Neural cell (in vitro differentiated cells): ENCODE measurements at regions not wholly inside any gene's neighbourhood (a gene's known extent, or its start where the extent isn't known, plus 50 kb on each side); places are given as distances from the start of the nearest gene placed in this dataset.

Experiments
- H2AFZ ChIP-seq: fragments of 200-600, 300-800 bp; sonication (generic), shearing (Covaris generic); 2 replicates; pipeline ENCODE4 v1.6.0; 2014; ENCODE audit warnings: low read depth, mild to moderate bottlenecking, antibody characterized with exemption, low read length, moderate library complexity
- H3F3A ChIP-seq: fragments of 200-600 bp; shearing (Covaris generic); 2 replicates; pipeline ENCODE4 v1.6.1; 2016; ENCODE audit warnings: mild to moderate bottlenecking, moderate library complexity, mixed read lengths, antibody characterized with exemption, low read length; ENCODE audit not compliant: insufficient read depth, poor library complexity, severe bottlenecking
- H3K27ac ChIP-seq: fragments of 200-600, 300-800 bp; sonication (generic), shearing (Covaris generic); 2 replicates; pipeline ENCODE4 v1.5.1; 2014; ENCODE audit warnings: mild to moderate bottlenecking, low read length, moderate library complexity
- H3K27me3 ChIP-seq: fragments of 300-800, 200-600 bp; sonication (generic), shearing (Covaris generic); 2 replicates; pipeline ENCODE4 v1.6.0; 2014; ENCODE audit warnings: mild to moderate bottlenecking, low read depth, low read length, moderate library complexity; ENCODE audit not compliant: insufficient read depth
- H3K36me3 ChIP-seq: fragments of 300-800, 200-600 bp; sonication (generic), shearing (Covaris generic); 2 replicates; pipeline ENCODE4 v1.5.1; 2014; ENCODE audit warnings: mild to moderate bottlenecking, antibody characterized with exemption, low read length, moderate library complexity; ENCODE audit not compliant: insufficient read depth
- H3K4me2 ChIP-seq: fragments of 300-800, 200-600 bp; sonication (generic), shearing (Covaris generic); 2 replicates; pipeline ENCODE4 v1.6.0; 2014; ENCODE audit warnings: mild to moderate bottlenecking, low read length
- H3K4me3 ChIP-seq: fragments of 300-800, 200-600 bp; sonication (generic), shearing (Covaris generic); 2 replicates; pipeline ENCODE4 v1.5.1; 2014; ENCODE audit warnings: mild to moderate bottlenecking, low read length, moderate library complexity
- H3K79me2 ChIP-seq: fragments of 200-600 bp; shearing (Covaris generic); replicated peaks from 2 replicates; pipeline ENCODE4 v1.6.0; 2014; ENCODE audit warnings: mild to moderate bottlenecking, low read length, moderate library complexity; ENCODE audit not compliant: insufficient read depth
- H3K9ac ChIP-seq: fragments of 300-800, 200-600 bp; sonication (generic), shearing (Covaris generic); 2 replicates; pipeline ENCODE4 v1.6.1; 2016; ENCODE audit warnings: mild to moderate bottlenecking, low read length, mixed read lengths
- H3K9me2 ChIP-seq: fragments of 200-600 bp; shearing (Covaris generic); 2 replicates; pipeline ENCODE4 v1.6.1; 2016; ENCODE audit warnings: mild to moderate bottlenecking, low read length, mixed read lengths; ENCODE audit not compliant: insufficient read depth
- H3K9me3 ChIP-seq: fragments of 200-600, 300-800 bp; sonication (generic), shearing (Covaris generic); 2 replicates; pipeline ENCODE4 v1.6.1; 2016; ENCODE audit warnings: mild to moderate bottlenecking, mixed run types, low read length, moderate library complexity, mixed read lengths
- H4K20me1 ChIP-seq: fragments of 200-600 bp; shearing (Covaris generic); 2 replicates; pipeline ENCODE4 v1.6.1; 2016; ENCODE audit warnings: mild to moderate bottlenecking, mixed run types; ENCODE audit not compliant: insufficient read depth
- EP300 ChIP-seq: fragments of 450-650 bp; conservative IDR thresholded peaks from 2 replicates; pipeline ENCODE4 v1.6.1; 2014; ENCODE audit warnings: antibody characterized with exemption, mild to moderate bottlenecking, moderate library complexity; ENCODE audit not compliant: poor library complexity, severe bottlenecking
- EZH2 ChIP-seq: fragments of 200-600, 300-800 bp; shearing (Covaris generic), sonication (generic); IDR thresholded peaks from 2 replicates; pipeline ENCODE4 v1.6.1; 2014; ENCODE audit warnings: antibody characterized with exemption, low read length, borderline replicate concordance, mild to moderate bottlenecking; ENCODE audit not compliant: insufficient read depth, poor library complexity, severe bottlenecking
- MXI1 ChIP-seq: fragments of 450-650 bp; conservative IDR thresholded peaks from 2 replicates; pipeline ENCODE4 v1.6.1; 2014; ENCODE audit warnings: antibody characterized with exemption, mild to moderate bottlenecking; ENCODE audit not compliant: poor library complexity, severe bottlenecking
- POLR2AphosphoS5 ChIP-seq: IDR thresholded peaks from 2 replicates; pipeline ENCODE4 v1.6.1; 2012
- RAD21 ChIP-seq: fragments of 450-650 bp; conservative IDR thresholded peaks from 2 replicates; pipeline ENCODE4 v1.6.1; 2014; ENCODE audit warnings: antibody characterized with exemption, mild to moderate bottlenecking, moderate library complexity
- SMC3 ChIP-seq: fragments of 450-650 bp; conservative IDR thresholded peaks from 2 replicates; pipeline ENCODE4 v1.6.1; 2014; ENCODE audit warnings: antibody characterized with exemption, mild to moderate bottlenecking, moderate library complexity; ENCODE audit not compliant: poor library complexity
- TAF1 ChIP-seq: IDR thresholded peaks from 2 replicates; pipeline ENCODE4 v1.6.1; 2012; ENCODE audit warnings: low read depth
- TF ChIP-seq, protein P1 (sequence below): IDR thresholded peaks from 2 replicates; pipeline ENCODE4 v1.6.1; 2012; ENCODE audit warnings: borderline replicate concordance
- TF ChIP-seq, protein P2 (sequence below): fragments of 450-650 bp; IDR thresholded peaks from 2 replicates; pipeline ENCODE4 v1.5.1; 2014; ENCODE audit warnings: antibody characterized with exemption, mild to moderate bottlenecking, moderate library complexity; ENCODE audit not compliant: poor library complexity, severe bottlenecking

DNA sequence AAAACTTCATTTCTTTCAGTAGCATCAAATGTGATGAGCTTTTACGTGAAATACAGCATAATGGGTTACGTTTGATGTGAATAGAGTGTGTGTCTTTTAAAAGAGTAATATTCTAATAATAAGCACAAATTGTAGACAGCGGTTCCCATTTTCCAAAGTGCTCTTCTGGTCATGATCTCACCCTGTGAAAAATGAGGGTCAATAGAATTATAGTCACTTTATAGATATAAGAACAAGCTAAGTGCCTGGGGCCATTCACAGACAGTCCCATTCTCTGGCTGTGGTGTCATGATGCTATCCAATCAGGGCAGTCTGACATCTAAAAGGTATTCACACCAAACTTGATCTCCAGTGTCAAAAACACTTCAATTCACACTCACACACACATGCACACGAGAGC is 830.8 kb upstream of the AUTS2 start:
- H3K79me2 ChIP-seq, result no peaks in the 10 kb centered on the region
- TF ChIP-seq POLR2AphosphoS5, result peak; percentile 51
- TF ChIP-seq, protein P1, sequence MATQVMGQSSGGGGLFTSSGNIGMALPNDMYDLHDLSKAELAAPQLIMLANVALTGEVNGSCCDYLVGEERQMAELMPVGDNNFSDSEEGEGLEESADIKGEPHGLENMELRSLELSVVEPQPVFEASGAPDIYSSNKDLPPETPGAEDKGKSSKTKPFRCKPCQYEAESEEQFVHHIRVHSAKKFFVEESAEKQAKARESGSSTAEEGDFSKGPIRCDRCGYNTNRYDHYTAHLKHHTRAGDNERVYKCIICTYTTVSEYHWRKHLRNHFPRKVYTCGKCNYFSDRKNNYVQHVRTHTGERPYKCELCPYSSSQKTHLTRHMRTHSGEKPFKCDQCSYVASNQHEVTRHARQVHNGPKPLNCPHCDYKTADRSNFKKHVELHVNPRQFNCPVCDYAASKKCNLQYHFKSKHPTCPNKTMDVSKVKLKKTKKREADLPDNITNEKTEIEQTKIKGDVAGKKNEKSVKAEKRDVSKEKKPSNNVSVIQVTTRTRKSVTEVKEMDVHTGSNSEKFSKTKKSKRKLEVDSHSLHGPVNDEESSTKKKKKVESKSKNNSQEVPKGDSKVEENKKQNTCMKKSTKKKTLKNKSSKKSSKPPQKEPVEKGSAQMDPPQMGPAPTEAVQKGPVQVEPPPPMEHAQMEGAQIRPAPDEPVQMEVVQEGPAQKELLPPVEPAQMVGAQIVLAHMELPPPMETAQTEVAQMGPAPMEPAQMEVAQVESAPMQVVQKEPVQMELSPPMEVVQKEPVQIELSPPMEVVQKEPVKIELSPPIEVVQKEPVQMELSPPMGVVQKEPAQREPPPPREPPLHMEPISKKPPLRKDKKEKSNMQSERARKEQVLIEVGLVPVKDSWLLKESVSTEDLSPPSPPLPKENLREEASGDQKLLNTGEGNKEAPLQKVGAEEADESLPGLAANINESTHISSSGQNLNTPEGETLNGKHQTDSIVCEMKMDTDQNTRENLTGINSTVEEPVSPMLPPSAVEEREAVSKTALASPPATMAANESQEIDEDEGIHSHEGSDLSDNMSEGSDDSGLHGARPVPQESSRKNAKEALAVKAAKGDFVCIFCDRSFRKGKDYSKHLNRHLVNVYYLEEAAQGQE, result peak; percentile 30
- TF ChIP-seq SMC3, result no peak
- TF ChIP-seq TAF1, result no peak
- peak; percentile 32 for TF ChIP-seq EP300
- H2AFZ ChIP-seq, result no peak overlapping the region
- H3K4me3 ChIP-seq, result no peak overlapping the region
- no peaks in the 10 kb centered on the region for H3K9me2 ChIP-seq
- H3K27me3 ChIP-seq, result no peaks in the 10 kb centered on the region
- no peak overlapping the region for H3K9ac ChIP-seq
- H3K4me2 ChIP-seq, result no peak overlapping the region
- H3K9me3 ChIP-seq, result peaks cover 4% of the 10 kb centered on the region
- H3K27ac ChIP-seq, result peak overlapping the region; percentile 4
- H3K36me3 ChIP-seq, result no peaks in the 10 kb centered on the region
- no peaks in the 10 kb centered on the region for H4K20me1 ChIP-seq
- no peaks in the 10 kb centered on the region for H3F3A ChIP-seq

DNA sequence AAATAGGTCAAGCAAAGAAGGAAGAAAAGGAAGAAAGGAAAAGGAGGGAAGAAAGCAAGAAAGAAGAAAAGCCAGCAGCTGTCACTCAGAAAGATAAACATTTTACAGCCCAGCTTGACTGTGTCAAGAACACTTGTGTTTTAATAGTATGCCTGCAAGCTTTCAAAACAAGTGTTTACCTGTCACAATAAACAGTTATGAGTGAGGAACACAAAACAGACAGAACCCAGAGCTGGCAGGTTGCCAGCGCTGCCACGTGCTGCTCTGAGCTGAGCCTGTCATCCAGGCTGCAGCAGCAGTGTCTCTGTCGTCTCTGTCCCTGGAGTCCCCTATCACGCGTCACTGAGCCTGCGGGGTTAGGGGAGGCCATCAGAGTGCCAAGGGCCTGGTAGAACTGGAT is 827.6 kb upstream of the AUTS2 start:
- H2AFZ ChIP-seq, result no peak overlapping the region
- no peak overlapping the region for H3K4me2 ChIP-seq
- peaks cover 4% of the 10 kb centered on the region for H3K9me3 ChIP-seq
- no peaks in the 10 kb centered on the region for H3K9me2 ChIP-seq
- no peaks in the 10 kb centered on the region for H3K27me3 ChIP-seq
- H3K4me3 ChIP-seq, result no peak overlapping the region
- H3K36me3 ChIP-seq, result no peaks in the 10 kb centered on the region
- TF ChIP-seq EZH2 (no peak), TAF1 (no peak), POLR2AphosphoS5 (peak; percentile 93), EP300 (peak; percentile 88), MXI1 (peak; percentile 24), RAD21 (no peak)
- TF ChIP-seq, protein P1, result no peak
- TF ChIP-seq, protein P2, sequence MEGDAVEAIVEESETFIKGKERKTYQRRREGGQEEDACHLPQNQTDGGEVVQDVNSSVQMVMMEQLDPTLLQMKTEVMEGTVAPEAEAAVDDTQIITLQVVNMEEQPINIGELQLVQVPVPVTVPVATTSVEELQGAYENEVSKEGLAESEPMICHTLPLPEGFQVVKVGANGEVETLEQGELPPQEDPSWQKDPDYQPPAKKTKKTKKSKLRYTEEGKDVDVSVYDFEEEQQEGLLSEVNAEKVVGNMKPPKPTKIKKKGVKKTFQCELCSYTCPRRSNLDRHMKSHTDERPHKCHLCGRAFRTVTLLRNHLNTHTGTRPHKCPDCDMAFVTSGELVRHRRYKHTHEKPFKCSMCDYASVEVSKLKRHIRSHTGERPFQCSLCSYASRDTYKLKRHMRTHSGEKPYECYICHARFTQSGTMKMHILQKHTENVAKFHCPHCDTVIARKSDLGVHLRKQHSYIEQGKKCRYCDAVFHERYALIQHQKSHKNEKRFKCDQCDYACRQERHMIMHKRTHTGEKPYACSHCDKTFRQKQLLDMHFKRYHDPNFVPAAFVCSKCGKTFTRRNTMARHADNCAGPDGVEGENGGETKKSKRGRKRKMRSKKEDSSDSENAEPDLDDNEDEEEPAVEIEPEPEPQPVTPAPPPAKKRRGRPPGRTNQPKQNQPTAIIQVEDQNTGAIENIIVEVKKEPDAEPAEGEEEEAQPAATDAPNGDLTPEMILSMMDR, result no peak
- H3K27ac ChIP-seq, result no peak overlapping the region
- no peaks in the 10 kb centered on the region for H3K79me2 ChIP-seq
- H3F3A ChIP-seq, result no peaks in the 10 kb centered on the region
- no peak overlapping the region for H3K9ac ChIP-seq
- H4K20me1 ChIP-seq, result no peaks in the 10 kb centered on the region
